Kidney tubule cell (primary cell): ENCODE measurements at regions not wholly inside any gene's neighbourhood (a gene's known extent, or its start where the extent isn't known, plus 50 kb on each side); places are given as distances from the start of the nearest gene placed in this dataset.
"Not testable (repeated sequence)": the region's sequence is repeated elsewhere in the genome, so short reads cannot be mapped to it uniquely, and the experiment has no call there.

Experiments used
- DNase-seq: peaks from one replicate; pipeline ENCODE4 v3.0.0-alpha.2; 2018; ENCODE audit warnings: low spot score

GRCh38 chr5:156051972-156052371, 275.0 kb upstream of the SGCD start:
- DNase-seq, result no peak

DNA sequence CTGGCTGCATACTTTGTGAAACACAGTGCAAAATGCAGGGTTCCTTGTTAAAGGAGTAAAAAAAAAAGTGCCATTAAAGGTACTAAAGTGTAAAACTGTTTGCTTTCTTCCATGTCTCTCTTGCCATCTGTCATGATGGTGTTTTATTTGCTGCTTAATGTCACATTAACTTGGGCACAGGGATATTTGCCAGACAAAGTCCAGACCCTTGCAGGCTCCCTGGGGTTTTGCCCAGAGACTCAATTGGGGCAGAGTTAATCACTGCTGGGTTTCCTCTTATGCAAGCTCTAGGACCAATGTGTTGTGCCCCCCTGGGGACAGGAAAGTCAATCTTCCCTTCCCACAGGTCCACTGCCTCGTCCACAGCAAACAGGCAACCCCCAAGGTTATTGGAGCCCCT, 274.3 kb upstream of the SGCD start:
- DNase-seq, result no peak

DNA sequence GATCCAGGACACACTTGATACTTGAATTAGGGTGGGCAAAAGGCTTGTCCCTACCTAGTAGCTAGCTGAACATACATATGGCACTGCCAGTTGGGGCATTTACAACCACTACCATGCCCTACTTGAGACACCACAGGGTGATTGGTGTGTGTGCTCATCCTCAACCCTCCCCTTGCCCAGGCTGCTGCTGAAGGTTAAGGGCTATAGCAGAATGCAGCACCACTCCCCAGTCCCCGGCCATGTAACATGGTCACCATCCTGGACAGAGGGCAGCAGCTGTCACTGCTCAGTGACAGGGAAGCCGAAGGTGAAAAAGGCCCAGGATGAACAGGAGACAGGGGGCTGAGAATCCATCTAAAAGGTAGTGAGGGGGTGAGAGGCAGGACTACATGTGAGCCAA, 273.9 kb upstream of the SGCD start:
- no peak for DNase-seq

- no peak for DNase-seq
These were observed 250.1 kb upstream of the SGCD start for GRCh38 chr5:156076912-156077311.

GRCh38 chr5:156087577-156088110, 239.3 kb upstream of the SGCD start:
- no peak for DNase-seq

GRCh38 chr5:156089955-156090940, 236.7 kb upstream of the SGCD start:
- DNase-seq, result not testable (repeated sequence)

DNA sequence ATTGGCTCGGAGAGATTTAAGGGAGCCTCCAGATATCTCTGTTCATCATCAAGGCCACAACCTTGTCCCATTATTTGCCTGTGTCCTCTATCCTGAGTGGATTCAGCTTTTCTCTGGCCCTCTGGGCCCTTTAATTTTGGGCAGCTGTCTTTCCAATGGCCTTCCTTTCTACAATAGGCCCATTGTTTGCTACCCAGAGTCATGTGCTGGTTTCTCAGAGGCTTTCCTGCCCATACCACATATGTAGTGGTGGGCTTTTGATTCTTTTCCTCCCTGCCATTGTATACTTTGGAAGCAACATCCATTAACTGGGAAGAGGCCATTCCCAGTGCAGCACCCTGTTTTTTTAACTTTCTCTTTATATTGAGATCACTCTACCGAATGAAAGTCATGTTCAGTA, 233.9 kb upstream of the SGCD start:
- no peak for DNase-seq

GRCh38 chr5:156094001-156094400, 233.0 kb upstream of the SGCD start:
- no peak for DNase-seq

DNA sequence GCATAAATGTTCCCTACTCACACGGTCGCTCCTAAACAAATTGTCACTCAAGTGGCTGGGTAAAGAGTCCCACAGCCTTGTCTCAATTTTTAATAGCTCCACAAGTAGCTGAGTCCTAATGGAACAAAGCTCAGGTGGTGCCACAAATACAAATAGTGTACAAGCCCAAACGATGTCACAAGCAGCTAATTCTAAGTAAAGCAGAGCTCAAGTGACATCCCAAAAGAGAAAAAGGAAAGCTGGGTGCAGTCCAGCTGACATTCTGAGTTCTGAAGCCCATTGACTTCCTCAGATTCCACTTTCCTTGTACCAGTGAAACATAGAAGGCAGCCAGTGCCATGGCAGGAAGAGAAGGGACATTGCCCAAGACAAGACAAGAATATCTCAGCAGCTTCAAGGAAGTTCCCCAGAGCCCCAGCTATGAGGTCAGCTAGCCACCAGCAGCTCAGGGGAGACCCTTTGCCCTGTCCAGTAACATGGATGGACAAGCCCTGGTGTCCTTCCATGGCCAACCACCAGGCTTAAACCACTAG, 231.2 kb upstream of the SGCD start:
- DNase-seq, result no peak

GRCh38 chr5:156096259-156096658, 230.7 kb upstream of the SGCD start:
- peak; percentile 31 for DNase-seq

DNA sequence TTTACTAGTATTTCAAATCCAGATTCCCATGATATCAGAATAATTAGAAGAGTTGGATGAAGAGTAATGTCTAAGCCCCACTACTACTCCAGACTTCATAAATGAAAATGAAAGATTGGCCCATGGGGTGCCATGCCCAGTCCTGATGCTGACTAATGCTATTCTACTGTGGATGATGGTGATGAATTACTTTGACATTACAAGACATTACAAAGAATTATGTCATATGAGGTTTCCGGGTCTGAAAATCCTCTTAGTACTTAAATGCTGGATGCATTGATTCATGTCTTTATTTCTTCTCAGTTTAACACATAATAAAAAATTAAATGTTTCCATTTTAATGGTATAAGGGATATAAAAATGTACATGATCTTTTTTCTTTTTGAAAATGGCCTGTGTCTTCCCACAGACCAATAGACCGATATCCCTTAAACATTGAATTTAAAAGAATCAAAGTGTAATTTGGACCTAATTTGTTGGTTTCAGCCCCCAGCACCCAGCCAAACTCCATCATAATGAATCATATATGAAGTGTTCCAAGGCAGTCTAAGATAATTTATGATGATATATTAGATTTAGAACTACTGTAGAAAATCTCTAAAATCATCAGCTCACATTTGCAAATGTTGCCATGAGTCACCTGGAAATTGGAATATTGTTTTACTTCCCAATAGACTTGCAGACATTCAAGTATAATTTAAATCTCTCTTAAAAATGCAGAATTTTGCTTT, 223.6 kb upstream of the SGCD start:
- peak; percentile 16 for DNase-seq

GRCh38 chr5:156109317-156110023, 217.5 kb upstream of the SGCD start:
- no peak for DNase-seq

GRCh38 chr5:156119692-156120091, 207.3 kb upstream of the SGCD start:
- DNase-seq, result no peak

DNA sequence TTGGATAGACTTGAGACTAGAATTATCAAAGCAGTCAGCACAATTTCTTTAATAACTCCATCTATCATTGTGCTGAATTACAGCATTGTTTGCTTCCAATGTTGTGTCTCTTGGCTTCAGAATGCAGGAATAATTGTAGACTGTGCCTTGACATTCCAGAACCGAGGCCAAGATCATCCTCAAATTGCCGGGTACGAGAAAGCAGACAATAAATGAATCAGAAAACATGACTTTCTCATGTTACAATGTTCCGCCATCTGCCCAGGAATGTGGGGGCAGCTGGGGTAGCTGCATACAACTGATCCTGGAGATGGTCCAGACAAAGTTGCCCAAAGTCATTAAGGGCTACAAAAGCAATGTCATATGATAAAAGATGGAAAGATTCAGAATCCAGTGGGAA, 206.2 kb upstream of the SGCD start:
- DNase-seq, result peak; percentile 55

GRCh38 chr5:156121234-156121633, 205.7 kb upstream of the SGCD start:
- peak; percentile 20 for DNase-seq

DNA sequence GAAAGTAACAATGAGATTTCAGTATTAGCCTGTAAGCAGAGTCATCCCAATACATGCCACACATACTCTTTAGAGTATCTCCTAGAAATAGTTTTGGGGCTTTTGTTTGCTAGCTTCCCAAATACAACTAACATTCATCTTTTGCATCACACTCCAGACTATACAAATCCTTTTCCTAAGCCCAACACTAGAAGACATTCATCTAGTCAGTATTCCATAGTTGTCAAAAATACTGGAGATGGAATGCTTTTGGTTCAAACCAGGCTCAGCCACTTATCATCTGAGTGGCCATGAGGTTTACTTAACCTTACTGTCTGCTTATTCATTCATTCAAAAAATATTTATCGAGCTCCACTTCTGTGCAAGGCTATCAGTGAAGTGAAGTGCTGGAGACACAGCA, 205.1 kb upstream of the SGCD start:
- DNase-seq, result no peak

DNA sequence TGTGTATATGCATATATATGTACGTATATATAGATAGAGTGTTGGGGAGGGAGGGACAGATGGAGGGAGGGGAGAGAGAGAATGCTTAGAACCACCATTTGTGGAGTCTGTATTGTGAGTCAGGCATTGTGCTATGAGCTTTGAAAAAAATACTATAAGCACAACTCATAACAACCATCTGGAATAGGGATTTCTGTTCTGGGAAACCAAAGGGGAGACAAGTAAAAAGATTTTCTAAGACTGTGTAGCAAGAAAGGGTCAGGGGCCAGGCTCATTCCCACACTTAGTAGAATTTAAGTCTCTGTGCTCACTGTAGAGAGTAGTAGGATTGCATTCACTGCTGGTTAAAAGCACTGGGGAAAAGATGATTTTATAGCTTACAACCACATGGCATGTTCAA, 202.3 kb upstream of the SGCD start:
- DNase-seq, result no peak

DNA sequence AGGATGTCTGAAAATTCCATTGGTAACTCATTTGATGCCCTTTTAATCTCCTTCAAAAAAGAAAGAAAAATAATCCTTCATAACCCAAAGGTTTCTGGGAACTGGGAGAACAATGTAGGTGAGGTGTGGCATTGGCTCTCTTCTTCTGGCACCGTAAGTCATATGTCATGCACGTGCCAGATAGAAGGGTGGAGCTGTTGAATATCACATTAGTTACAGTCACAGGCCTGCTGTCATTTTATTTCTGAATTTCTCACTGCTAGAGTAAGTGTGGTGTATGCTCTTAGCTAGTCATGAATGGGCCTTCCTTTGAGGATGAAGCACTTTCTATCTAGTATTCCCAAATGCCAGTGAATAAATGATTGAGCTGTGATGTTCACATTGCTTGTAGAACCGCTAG, 201.8 kb upstream of the SGCD start:
- no peak for DNase-seq

GRCh38 chr5:156126716-156127115, 200.2 kb upstream of the SGCD start:
- DNase-seq, result no peak

- DNase-seq, result no peak
These were observed 198.9 kb upstream of the SGCD start for GRCh38 chr5:156128026-156128425.

DNA sequence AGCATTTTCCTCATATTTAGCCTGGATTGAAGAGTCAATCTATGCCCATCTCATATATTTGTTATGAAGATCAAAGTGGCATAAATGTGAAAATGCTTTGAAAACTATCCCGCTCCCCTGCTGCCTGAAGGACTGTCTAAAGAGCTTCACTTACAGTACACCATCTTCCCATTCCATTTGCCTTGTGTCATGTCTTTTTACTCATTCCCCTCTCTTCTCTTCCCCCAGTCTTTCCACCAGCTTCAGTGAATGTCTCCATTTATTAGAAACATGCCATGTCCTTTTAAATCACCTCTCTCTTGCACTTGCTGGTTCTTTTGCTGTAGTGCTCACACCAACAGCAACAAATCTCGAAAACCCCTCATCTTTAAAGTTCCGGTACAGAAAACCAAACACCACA, 192.7 kb upstream of the SGCD start:
- no peak for DNase-seq

GRCh38 chr5:156135531-156135930, 191.4 kb upstream of the SGCD start:
- no peak for DNase-seq
